H9 (cell line): ENCODE measurements at regions not wholly inside any gene's neighbourhood (a gene's known extent, or its start where the extent isn't known, plus 50 kb on each side); places are given as distances from the start of the nearest gene placed in this dataset.

Experiments used
- DNase-seq: peaks from one replicate; pipeline ENCODE4 v3.0.0-alpha.2; 2017
- H2AFZ ChIP-seq: one replicate; pipeline ENCODE4 v1.6.1; 2013; ENCODE audit warnings: mild to moderate bottlenecking, low read length, control low read depth, moderate library complexity
- H2AK5ac ChIP-seq: 2 replicates; pipeline ENCODE4 v1.6.1; 2013; ENCODE audit warnings: low read length, control low read depth, mixed read lengths; ENCODE audit not compliant: insufficient read length
- H2BK120ac ChIP-seq: one replicate; pipeline ENCODE4 v1.6.1; 2013; ENCODE audit warnings: low read depth, mild to moderate bottlenecking, low read length, control low read depth, inconsistent platforms; ENCODE audit not compliant: poor library complexity, severe bottlenecking
- H2BK12ac ChIP-seq: 2 replicates; pipeline ENCODE4 v1.6.1; 2013; ENCODE audit warnings: low read length, control low read depth, mixed read lengths, low read depth; ENCODE audit not compliant: insufficient read length
- H2BK15ac ChIP-seq: 2 replicates; pipeline ENCODE4 v1.6.1; 2013; ENCODE audit warnings: low read depth, low read length, control low read depth
- H2BK20ac ChIP-seq: one replicate; pipeline ENCODE4 v1.6.1; 2013; ENCODE audit warnings: low read depth, mild to moderate bottlenecking, low read length, control low read depth, inconsistent platforms; ENCODE audit not compliant: poor library complexity, severe bottlenecking
- H2BK5ac ChIP-seq: 2 replicates; pipeline ENCODE4 v1.6.1; 2013; ENCODE audit warnings: low read length, control low read depth, mixed read lengths; ENCODE audit not compliant: insufficient read length
- H3K14ac ChIP-seq: 2 replicates; pipeline ENCODE4 v1.6.1; 2013; ENCODE audit warnings: low read length, control low read depth; ENCODE audit not compliant: insufficient read depth
- H3K18ac ChIP-seq: 2 replicates; pipeline ENCODE4 v1.6.1; 2013; ENCODE audit warnings: low read depth, mild to moderate bottlenecking, mixed read lengths, low read length, control low read depth; ENCODE audit not compliant: insufficient read length
- H3K23ac ChIP-seq: 2 replicates; pipeline ENCODE4 v1.6.1; 2013; ENCODE audit warnings: low read length, control low read depth, mixed read lengths, low read depth; ENCODE audit not compliant: insufficient read length
- H3K23me2 ChIP-seq: 2 replicates; pipeline ENCODE4 v1.6.1; 2013; ENCODE audit warnings: low read depth, mild to moderate bottlenecking, mixed read lengths, low read length, control low read depth; ENCODE audit not compliant: insufficient read length, poor library complexity, severe bottlenecking
- H3K27ac ChIP-seq: 2 replicates; pipeline ENCODE4 v1.5.1; 2013; ENCODE audit warnings: low read length, control low read depth, mixed read lengths, low read depth; ENCODE audit not compliant: insufficient read length
- H3K27me3 ChIP-seq: 2 replicates; pipeline ENCODE4 v1.6.1; 2013; ENCODE audit warnings: low read length, control low read depth, inconsistent platforms; ENCODE audit not compliant: insufficient read depth
- H3K4ac ChIP-seq: 2 replicates; pipeline ENCODE4 v1.6.1; 2013; ENCODE audit warnings: low read depth, mild to moderate bottlenecking, control low read depth, inconsistent platforms, low read length, moderate library complexity
- H3K4me1 ChIP-seq: 2 replicates; pipeline ENCODE4 v1.6.1; 2013; ENCODE audit warnings: low read length, control low read depth, inconsistent platforms; ENCODE audit not compliant: insufficient read depth
- H3K4me2 ChIP-seq: 2 replicates; pipeline ENCODE4 v1.6.1; 2013; ENCODE audit warnings: low read length, control low read depth, mixed read lengths; ENCODE audit not compliant: insufficient read length, insufficient read depth
- H3K56ac ChIP-seq: 2 replicates; pipeline ENCODE4 v1.6.1; 2013; ENCODE audit warnings: low read depth, mild to moderate bottlenecking, mixed read lengths, low read length, control low read depth; ENCODE audit not compliant: insufficient read length
- H3K79me1 ChIP-seq: 2 replicates; pipeline ENCODE4 v1.6.1; 2013; ENCODE audit warnings: low read depth, mild to moderate bottlenecking, moderate library complexity, low read length, control low read depth, inconsistent platforms; ENCODE audit not compliant: insufficient read depth, poor library complexity, severe bottlenecking
- H3K79me2 ChIP-seq: 2 replicates; pipeline ENCODE4 v1.6.1; 2013; ENCODE audit warnings: low read length, control low read depth, inconsistent platforms; ENCODE audit not compliant: insufficient read depth
- H3K9ac ChIP-seq: 2 replicates; pipeline ENCODE4 v1.6.1; 2013; ENCODE audit warnings: low read length, control low read depth, mixed read lengths; ENCODE audit not compliant: insufficient read length; ENCODE audit errors: extremely low read depth
- H3K9me3 ChIP-seq: one replicate; pipeline ENCODE4 v1.6.1; 2013; ENCODE audit warnings: low read depth, low read length, inconsistent platforms; ENCODE audit not compliant: control insufficient read depth
- H3T11ph ChIP-seq: one replicate; pipeline ENCODE4 v1.6.1; 2013; ENCODE audit warnings: mild to moderate bottlenecking, low read length, control low read depth, inconsistent platforms
- H4K20me1 ChIP-seq: one replicate; pipeline ENCODE4 v1.6.1; 2013; ENCODE audit not compliant: control insufficient read depth, insufficient read length, insufficient read depth
- H4K5ac ChIP-seq: 2 replicates; pipeline ENCODE4 v1.6.1; 2013; ENCODE audit warnings: low read depth, mild to moderate bottlenecking, mixed read lengths, low read length, control low read depth; ENCODE audit not compliant: insufficient read length
- H4K8ac ChIP-seq: replicated peaks from 2 replicates; pipeline ENCODE4 v1.6.1; 2013; ENCODE audit warnings: low read length, control low read depth, mixed read lengths, low read depth; ENCODE audit not compliant: insufficient read length
- H4K91ac ChIP-seq: 2 replicates; pipeline ENCODE4 v1.6.1; 2013; ENCODE audit warnings: low read depth, mild to moderate bottlenecking, moderate library complexity, mixed read lengths, low read length, control low read depth; ENCODE audit not compliant: insufficient read length
- H3K27ac Mint-ChIP-seq, 3 experiments: 2 replicates in 2 of 3; 3 replicates in 1 of 3; pipeline ENCODE4 v1.8.0; 2020 to 2021; ENCODE audit warnings: mixed read lengths in 3 of 3, mild to moderate bottlenecking in 1 of 3, moderate library complexity in 1 of 3
- H3K27me3 Mint-ChIP-seq: 2 replicates; pipeline ENCODE4 v1.8.0; 2021; ENCODE audit warnings: low read depth, mild to moderate bottlenecking, moderate library complexity, mixed read lengths
- H3K36me3 Mint-ChIP-seq, 3 experiments: 2 replicates in 2 of 3; 3 replicates in 1 of 3; pipeline ENCODE4 v1.8.0; 2020 to 2021; ENCODE audit warnings: low read depth in 3 of 3, mixed read lengths in 3 of 3; ENCODE audit not compliant: insufficient read depth in 1 of 3
- H3K4me1 Mint-ChIP-seq, 2 experiments: 2 replicates each; pipeline ENCODE4 v1.8.0; 2020; ENCODE audit warnings: mixed read lengths in 2 of 2
- H3K4me3 Mint-ChIP-seq, 2 experiments: 2 replicates in 1 of 2; 3 replicates in 1 of 2; pipeline ENCODE4 v1.8.0; 2020 to 2021; ENCODE audit warnings: mild to moderate bottlenecking in 2 of 2, mixed read lengths in 2 of 2, moderate library complexity in 1 of 2
- H3K9me3 Mint-ChIP-seq, 2 experiments: 2 replicates in 1 of 2; 3 replicates in 1 of 2; pipeline ENCODE4 v1.8.0; 2020; ENCODE audit warnings: mild to moderate bottlenecking in 2 of 2, mixed read lengths in 2 of 2, moderate library complexity in 1 of 2
- CTCF ChIP-seq: fragments of 200-600 bp; sonication (generic); conservative IDR thresholded peaks from 3 replicates; pipeline ENCODE4 v1.8.0; 2021; ENCODE audit warnings: antibody characterized with exemption, mild to moderate bottlenecking
- WGBS: extraction: QIAGEN DNeasy Blood & Tissue Kit; methylation state at CpG from one replicate; pipeline ENCODE4 v1.1.7; 2013; ENCODE audit warnings: missing lambda C conversion rate, low lambda C conversion rate, mixed read lengths; ENCODE audit not compliant: insufficient read length; ENCODE audit errors: extremely low coverage; 5-methylcytosine and 5-hydroxymethylcytosine counted together

GRCh38 chr5:52013523-52013922 is 630.3 kb downstream of the ISL1 start:
- H3K27ac Mint-ChIP-seq, result peak overlapping the region in 1 of 3 experiments; percentile 59; a peak in 1 of 7 replicates
- Histone ChIP-seq H3K9ac (no peak overlapping the region), H3K56ac (no peak overlapping the region), H3K14ac (no peak overlapping the region), H3K23me2 (no peaks in the 10 kb centered on the region), H3T11ph (no peak overlapping the region), H3K4me2 (no peak overlapping the region), H3K18ac (no peak overlapping the region), H3K27ac (no peak overlapping the region), H4K91ac (no peak overlapping the region), H4K5ac (no peak overlapping the region), H2BK20ac (no peak overlapping the region), H2BK15ac (no peak overlapping the region), H3K4ac (no peak overlapping the region), H2AFZ (no peak overlapping the region), H2BK120ac (no peak overlapping the region), H3K9me3 (no peaks in the 10 kb centered on the region), H2BK12ac (no peak overlapping the region), H3K23ac (no peak overlapping the region), H4K20me1 (no peaks in the 10 kb centered on the region), H3K27me3 (no peaks in the 10 kb centered on the region), H2BK5ac (peak overlapping the region; percentile 64), H2AK5ac (no peak overlapping the region), H4K8ac (no peak overlapping the region), H3K4me1 (no peaks in the 10 kb centered on the region), H3K79me2 (no peaks in the 10 kb centered on the region), H3K79me1 (no peaks in the 10 kb centered on the region)
- H3K9me3 Mint-ChIP-seq, result no peaks in the 10 kb centered on the region
- no peaks in the 10 kb centered on the region for H3K27me3 Mint-ChIP-seq
- TF ChIP-seq CTCF, result no peak
- WGBS, result no CpG with 5 or more reads among the region's 1 CpG
- peaks cover 8 to 12% of the 10 kb centered on the region in 2 experiments for H3K4me1 Mint-ChIP-seq
- H3K4me3 Mint-ChIP-seq, result no peak overlapping the region
- DNase-seq, result no peak
- no peaks in the 10 kb centered on the region for H3K36me3 Mint-ChIP-seq
